GM12891 (cell line): ENCODE measurements at regions not wholly inside any gene's neighbourhood (a gene's known extent, or its start where the extent isn't known, plus 50 kb on each side); places are given as distances from the start of the nearest gene placed in this dataset.

ENCODE experiments used
- POLR2A ChIP-seq: IDR thresholded peaks from 2 replicates; pipeline ENCODE4 v1.6.1; 2011; ENCODE audit warnings: low read depth, low read length, control low read depth
- POLR2AphosphoS5 ChIP-seq: IDR thresholded peaks from 2 replicates; pipeline ENCODE4 v1.6.1; 2011; ENCODE audit warnings: low read depth, low read length, control low read depth
- SPI1 ChIP-seq: IDR thresholded peaks from 2 replicates; pipeline ENCODE4 v1.6.1; 2011; ENCODE audit warnings: low read depth, low read length, control low read depth
- TAF1 ChIP-seq: IDR thresholded peaks from 2 replicates; pipeline ENCODE4 v1.6.1; 2011; ENCODE audit warnings: low read depth, low read length, control low read depth

- no peak for TF ChIP-seq SPI1
- TF ChIP-seq POLR2AphosphoS5: no peak
- TF ChIP-seq POLR2A: no peak
- no peak for TF ChIP-seq TAF1
Measured at GRCh38 chr5:61949679-61950435, 356.1 kb upstream of the KIF2A start.
